HG03378 (cell line): ENCODE measurements at regions not wholly inside any gene's neighbourhood (a gene's known extent, or its start where the extent isn't known, plus 50 kb on each side); places are given as distances from the start of the nearest gene placed in this dataset.

Experiments
- ATAC-seq: cut with Tn5 transposase; IDR thresholded peaks from one replicate; pipeline ENCODE4 v1.9.1; 2021; ENCODE audit warnings: mild to moderate bottlenecking, moderate library complexity; ENCODE audit not compliant: unreplicated experiment

DNA sequence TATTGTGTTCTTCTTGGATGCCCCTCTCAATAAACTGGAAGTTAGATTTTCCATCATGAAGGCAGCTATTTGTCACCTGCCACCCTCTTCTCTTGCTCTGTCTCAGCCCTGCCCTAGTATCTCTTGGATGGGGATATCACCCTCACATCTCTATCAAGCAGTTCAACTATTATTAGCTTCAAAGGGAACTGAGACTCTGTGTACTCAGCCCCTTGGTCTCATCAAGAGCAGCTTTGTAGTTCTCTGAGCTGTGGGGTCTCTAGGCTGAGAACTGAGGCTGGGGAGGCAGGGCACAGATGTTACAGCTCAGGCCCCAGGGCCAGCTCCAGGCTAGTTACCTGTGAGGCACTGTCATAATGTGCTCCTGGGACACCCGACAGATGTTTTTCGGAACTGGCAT, 130.3 kb downstream of the DAD1 start:
- ATAC-seq = no peak

DNA sequence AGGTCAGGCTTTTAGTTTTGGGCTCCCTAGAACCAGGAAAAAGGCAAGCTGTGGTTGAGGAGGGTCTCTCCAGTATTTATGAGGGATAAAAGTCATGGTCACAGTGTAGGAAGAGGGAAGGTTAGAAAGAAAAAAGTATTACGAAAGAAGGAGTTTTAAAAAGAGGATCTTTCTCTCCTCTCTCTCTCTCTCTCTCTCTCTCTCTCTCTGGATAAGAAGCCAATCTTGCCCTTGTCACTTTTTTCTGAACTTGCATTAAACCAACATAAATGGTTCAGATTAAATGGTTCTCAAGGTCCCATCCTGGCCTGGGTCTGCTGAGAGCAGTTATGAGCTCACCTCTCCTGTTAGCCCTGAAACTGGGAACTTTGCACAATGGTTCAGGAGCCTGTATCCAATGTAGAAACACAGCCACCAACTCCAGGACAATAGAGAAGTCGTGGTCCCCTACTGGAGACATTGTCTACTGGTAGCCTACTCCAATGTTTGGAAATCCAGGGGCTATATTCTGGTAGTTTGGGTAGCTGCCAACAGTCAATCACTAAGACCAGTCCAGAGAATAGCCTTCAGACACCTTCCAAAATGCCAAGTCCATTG, 131.9 kb downstream of the DAD1 start:
- ATAC-seq = no peak

DNA sequence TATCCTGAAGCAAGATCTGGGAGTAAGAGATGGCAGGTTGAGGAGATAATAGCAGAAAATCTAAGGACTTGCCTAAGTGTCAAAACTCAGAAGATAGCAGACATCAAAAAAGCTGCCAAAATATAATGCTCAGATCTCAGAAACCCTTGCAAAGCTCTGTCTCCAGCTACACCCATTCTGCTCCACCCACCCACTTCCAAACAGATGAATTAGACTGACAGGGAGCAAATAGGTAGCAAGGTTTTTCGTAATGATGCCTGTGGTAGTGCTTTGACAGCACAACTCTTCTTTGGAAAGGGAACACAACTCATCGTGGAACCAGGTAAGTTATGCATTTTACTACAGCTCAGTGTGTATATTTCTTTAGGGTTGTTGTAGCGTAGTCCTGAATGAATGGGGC, 132.6 kb downstream of the DAD1 start:
- ATAC-seq = no peak

DNA sequence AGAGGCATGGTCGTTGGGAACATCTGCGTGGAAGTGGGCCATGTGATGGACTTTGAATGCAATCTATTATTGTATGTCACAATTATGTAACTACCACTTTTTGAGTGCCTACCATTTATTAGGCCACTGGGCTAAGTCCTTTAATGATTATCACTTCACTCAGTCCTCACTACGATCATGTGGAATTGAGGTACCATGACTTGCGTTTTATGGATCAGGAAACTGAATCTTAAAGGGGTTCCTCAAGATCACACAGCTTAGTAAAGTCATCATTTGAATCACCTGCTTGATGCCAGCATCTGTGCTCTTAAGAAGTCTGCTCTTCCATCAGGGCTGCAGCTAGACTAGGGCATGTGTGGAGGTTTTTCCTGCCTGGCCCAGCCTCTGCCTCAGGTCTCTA, 136.7 kb downstream of the DAD1 start:
- ATAC-seq = no peak

DNA sequence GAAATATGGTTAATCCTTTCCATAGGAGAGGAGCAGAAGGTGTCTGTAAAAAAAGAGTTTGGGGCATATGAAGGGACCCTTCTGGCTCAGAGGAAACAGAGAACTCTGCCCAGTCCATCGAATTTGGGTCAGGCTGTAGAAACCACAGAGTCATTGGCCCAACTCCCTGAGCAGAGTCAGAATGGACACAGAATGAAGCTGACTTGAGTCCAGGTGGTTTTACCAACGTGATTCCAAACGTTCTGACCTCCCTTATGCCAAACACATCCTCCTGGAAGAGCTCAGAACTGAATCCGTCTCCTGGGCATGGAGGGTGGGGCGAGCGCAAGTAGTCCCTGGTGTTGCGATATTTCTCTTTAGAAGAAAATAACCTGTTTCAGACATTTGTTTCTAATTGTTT, 138.8 kb downstream of the DAD1 start:
- no peak for ATAC-seq

DNA sequence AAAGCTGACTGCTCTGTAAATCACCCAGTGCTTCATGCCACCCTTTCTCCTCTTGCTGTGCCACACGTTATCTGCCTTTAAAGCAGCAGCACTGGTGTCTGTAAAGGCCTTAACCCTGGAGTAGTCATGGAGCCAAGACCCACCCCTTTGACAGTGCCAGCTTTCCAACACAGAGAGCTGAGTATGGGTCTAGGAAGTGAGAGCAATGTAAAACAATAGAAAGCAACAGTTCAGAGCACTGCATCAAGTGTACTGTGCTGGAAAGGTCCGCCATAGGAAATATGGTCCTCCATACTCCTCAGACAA, 139.5 kb downstream of the DAD1 start:
- ATAC-seq = no peak

DNA sequence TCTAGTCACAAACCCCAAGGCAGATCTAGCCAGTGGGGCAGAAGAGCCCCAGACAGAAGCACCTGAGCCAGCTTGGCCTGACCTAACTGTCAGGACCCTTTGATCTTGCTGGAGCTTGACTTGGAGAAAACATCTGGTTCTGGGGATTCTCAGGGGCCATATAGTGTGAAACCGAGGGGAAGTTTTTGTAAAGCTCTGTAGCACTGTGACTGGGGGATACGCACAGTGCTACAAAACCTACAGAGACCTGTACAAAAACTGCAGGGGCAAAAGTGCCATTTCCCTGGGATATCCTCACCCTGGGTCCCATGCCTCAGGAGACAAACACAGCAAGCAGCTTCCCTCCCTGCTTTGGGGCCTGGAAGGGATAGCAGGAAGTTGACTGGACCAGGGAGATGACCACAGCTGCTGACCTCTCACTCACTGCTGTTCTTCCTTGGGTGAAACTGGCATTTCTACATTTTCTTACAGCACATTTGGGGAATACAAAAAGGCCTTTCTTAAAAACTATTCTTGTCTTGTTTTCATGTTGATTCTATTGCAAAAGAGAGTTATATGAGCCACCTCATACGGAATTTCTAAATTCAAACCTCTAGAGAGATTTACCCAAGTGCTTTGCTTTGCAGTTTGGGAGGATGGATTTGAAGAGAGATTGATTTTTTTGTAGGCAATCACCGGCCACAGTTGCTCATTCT, 140.0 kb downstream of the DAD1 start:
- peak; percentile 42 for ATAC-seq

DNA sequence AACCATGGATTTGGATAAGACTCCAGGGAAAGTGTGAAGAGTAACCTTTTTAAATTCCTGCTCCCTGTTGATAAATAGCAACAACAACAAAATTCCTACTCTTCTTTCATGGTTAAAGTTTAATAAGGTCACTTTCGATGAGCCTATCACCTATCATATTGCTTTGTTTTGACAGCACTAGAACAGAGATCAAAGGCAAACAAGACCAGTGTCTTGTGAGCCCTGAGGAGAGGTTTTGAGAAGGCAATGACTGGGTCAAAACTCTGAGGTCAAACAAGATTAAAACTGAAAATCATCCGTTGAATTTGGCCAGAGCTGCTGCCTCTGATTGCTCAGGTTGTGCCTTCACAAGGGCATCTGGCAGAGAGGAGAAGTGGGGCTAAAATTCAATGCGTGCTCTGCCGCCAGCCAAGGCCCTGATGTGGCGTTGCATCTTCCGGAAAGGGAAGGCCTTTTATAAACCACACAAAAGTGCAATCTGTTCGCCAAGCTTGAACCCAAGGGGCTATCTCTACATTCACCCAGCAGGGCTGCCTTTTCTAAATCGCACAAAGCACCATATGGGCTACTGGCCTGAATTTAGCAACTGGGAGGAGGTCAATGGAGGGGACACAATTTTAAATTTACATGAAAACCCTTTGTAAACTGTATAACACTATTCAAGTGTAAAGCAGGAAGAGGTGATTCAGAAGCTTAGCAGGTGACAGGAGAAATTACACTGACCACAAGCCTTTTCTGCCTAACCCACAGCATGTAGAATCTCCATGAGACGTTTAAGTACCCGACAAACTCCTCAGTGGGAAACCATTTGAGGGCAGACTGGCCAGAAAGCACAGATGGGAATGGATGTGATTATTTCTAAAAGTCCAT, 140.8 kb downstream of the DAD1 start:
- ATAC-seq = peak; percentile 61

DNA sequence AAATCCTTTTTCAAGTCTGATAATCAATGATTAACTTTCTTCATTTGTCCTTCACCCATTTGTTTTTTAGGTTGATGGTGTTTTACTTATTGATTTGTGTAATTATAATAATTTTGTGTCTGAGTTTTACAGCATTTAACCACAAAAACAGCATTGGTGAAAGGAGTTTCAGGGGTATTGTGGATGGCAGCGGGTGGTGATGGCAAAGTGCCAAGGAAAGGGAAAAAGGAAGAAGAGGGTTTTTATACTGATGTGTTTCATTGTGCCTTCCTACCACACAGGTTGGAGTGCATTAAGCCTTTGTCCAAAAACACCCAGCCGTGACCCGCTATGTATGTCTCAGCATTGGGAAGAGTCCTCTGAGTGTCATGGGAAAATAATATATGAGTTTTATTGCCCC, 150.3 kb downstream of the DAD1 start:
- no peak for ATAC-seq

DNA sequence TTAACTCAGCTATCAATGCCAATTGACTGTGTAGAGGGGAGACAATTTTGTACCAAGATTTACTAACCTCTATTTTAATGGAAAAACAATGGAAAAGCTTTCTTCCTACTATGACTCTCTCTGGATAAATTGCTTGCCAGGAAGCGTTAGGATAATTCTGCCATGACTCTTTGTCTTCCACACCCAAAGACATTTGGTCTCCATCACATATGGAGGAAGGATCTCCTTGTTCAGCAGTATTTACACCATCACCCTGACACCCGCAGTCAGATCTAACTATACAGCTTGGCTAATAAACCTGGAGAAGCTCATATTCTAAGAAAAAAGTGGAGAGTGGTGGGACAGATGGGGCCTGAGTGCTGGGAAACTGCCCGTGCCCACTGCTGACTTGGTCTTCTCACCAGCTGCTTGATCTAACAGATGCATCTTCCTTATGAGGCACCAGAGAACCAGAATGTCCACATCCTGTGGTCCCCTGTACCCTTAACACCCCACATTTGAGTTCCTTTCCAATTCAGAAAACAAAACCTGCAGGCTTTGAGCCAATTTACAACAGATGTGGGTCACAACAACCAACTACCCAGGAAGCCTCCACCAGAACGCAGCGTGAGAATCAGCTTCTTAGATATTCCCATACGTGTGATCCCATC, 154.0 kb downstream of the DAD1 start:
- ATAC-seq = no peak

DNA sequence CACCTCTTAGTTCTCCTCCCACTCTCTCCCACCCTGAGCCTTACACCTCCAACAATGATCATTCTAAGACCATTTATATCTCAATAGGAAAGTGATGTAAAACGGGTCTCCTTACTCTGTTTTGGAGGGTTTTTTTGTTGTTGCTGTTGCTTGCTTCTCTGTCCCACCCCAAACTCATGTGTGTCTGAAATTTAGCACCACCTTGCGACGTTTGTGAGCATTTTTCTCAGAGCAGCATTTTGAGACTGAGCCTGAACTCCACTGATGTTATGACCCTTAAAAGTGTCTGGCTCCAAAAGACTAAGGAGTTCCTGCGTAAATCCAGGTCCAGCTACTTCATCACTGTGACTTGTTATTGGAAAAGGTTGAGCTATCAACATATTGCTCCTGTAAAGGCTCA, 155.0 kb downstream of the DAD1 start:
- ATAC-seq = no peak

DNA sequence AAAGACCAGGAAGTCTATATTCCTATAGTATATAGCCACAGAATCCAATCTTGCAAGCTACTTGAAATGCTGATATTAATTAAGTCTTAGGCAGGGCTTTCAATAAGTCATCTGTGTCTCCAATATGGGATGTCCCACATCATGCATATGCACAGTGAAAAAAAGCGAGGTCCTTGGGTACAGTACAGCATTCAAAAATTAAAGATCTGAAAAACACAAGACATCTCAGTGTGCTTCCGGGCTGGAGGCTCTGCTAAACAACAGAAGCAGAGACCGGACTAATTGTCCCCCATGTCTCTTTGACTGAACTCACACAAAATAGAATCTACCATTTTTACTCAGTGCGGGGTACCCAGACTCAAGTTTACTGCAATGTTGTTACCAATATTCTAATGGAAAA, 156.0 kb downstream of the DAD1 start:
- ATAC-seq = no peak

DNA sequence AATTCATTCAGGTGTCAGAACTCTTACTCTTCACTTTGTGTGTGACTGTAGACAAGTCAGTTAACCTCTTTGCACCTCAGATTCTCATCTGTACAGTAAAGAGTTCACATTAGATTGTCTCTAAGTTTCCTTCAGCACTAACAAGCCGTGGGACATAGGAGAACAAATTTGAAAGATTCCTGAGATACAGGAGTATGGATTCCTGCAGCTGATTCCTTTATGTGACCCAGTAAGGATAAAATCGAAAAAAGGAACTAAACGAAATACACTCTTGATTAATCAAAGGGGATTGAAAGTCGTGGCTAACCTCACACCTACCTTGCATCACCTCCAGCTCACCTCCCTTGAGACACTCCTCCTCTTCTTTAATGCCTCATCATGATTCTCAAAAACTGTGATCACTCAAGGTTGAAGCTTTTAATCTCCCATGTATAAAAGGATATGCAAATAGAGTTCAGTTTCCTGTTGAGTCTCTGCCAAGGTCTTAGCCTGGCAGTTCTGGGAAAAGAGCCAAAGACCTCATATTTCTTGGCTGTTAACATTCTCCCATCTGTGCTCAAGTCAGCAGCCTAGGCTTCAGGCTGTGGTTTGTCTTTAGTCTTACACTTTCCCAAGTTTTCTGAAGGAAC, 156.6 kb downstream of the DAD1 start:
- ATAC-seq = no peak

DNA sequence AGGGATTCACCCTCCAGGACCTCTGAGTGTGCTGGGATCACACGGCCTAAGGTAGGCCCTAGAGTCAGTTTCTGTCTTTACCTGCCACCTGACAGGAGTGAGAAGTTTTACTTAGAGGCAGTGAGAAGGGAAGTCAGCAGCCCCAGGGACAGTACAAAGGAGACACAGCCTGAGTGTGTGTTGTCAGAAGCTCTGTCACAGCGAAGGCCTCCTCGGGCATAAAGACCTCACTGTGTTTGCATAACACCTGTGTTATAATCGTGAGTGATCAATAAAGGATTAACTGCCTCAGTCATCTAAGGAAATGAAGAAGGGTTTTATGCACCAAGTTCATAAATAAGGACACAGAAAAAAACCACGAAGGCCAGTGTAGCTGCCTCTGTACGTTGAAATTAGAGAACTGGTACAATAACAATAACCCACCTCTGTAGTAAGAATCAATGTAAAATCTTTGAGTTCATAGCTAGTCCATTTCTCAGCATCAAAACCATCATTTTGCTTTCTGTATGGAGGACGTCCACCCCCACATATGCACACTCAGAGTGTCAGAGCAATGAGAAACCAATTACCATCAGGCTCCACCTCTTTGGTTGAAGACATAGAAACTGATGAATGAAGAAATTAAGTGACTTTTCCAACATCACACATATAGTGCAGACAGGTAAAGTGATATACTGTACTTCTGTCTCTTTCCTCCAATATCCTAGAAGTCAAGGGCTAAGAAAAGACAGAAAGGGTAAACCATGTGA, 159.3 kb downstream of the DAD1 start:
- ATAC-seq = no peak

DNA sequence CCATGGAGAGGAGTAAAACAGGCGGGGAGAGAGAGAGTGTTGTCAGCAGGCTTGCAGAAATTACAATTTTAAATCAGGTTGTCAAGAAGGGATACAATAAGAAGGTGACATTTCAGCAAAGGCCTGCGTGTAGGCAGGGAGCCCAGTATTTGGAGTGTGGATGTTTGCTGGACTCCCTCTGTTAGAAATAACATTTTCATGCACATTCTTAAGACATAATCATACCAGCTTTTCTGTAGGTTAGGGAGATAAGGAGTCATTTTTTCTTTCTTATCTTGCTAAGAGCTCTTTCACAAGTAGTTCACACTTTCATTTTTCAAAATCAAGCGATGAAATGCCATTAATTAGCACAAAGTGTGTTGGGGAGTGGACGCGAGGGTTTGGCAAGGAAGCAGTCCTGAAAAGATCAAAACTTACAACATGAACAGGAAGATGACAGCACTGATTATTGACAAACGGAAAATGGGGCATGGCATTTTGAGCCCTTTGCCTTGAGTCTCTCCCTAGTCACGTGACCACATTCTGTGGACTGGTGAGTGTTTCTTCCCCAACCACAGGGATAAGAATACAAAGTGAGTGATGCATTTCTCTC, 160.2 kb downstream of the DAD1 start:
- ATAC-seq = no peak

DNA sequence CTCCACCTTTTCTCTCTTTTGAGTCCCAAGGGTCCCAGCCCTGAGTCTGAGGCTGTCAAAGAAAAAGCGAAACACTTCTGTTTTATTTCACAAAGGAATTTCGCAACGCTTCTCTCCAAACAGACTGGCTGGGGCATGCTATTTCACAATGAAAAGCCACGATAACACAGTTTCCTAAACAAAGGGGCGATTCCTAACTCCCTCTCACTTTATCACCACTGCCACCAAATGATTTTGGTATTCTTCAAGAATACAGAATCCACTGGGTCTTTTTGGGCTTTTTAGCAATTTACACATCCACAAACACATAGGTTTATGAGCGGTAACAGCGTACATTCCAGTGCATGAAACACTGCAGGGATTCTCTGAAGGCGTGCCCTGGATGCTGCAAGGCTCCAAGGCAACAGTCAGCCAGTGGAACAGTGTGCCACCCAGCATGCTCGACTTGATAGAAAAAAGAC, 161.2 kb downstream of the DAD1 start:
- ATAC-seq = no peak

DNA sequence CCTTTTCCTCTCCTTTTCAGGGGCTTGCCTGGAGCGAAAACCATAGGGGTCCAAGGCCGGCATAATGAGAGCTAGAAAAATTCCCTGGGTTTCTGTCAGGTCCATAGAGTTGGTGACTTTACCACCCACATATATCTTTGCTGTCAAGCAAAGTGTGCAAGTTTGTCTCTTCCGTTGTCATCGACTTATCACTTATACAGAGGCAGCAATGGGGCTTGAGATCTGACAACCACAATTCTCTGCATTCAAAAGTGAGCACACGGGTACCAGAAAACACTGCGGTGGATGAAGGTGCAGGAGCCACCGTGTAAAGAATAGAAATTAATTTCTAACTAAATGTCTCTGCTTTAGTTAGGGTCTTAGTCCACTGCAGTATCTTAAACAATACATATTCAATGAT, 162.3 kb downstream of the DAD1 start:
- ATAC-seq = no peak

DNA sequence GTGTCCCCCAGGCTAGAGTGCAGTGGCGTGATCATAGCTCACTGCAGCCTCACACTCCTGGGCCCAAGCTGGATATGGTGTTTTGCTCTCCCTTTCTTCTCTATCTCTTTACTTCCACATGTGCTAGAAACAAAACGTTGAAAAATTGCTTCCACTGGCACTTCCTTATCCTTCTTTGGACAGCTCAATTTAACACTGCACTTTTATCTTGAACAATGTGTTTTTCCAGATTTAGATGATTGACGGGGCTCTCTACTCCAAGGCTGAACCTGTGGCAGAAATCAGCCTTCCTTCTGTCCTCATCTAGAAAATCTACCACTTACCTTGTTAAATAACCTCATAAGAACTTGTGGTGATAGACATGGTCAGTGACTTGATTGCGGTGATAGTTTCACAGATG, 165.1 kb downstream of the DAD1 start:
- ATAC-seq = no peak

DNA sequence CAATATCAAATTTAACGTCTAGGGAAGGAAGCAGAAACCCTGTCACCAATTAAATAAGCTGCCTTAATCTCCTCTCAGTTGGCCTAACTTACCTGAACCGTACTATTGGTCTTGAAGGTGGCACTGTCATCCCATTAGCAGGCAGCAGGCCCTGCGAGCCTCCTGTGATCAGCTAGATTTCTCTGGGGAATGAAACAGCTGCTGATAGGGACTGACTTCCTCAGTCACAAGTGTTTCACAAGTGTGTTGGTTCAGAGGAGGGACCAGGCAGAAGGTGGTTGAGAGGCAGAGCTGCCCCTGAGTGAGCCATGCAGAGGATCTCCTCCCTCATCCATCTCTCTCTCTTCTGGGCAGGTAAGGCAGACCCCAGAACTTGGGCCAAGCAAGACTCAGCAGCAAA, 166.8 kb downstream of the DAD1 start:
- no peak for ATAC-seq

DNA sequence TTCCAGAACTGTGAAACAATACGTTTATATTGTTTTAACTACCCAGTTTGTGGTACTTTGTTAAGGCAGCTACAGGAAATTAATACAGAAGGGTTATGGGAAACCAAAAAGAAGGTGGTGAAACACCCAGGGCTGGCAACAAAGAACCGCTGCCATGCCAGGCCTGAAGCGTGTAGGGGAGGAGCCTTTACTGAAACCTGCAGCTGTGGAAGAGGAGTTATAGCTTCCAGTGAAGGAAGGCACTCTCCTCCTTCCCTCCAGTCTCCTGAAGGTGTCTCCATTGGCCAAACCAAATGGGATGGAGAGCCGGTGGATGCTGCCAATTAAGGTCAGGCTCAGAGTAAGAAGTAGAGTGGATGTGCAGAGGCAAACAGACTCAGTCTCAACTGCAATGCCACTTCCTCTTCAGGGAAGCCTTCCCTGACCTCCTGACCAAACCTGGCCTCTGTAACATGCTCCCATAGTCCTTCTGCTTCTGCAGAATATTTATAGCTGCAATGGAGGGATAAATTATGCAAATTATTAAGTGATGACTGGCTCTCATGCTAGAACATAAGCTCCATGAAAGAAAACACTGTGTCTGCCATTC, 168.3 kb downstream of the DAD1 start:
- ATAC-seq = no peak
